Erythroblast (primary cell): ENCODE measurements at regions not wholly inside any gene's neighbourhood (a gene's known extent, or its start where the extent isn't known, plus 50 kb on each side); places are given as distances from the start of the nearest gene placed in this dataset.

Source experiments
- GATA1 ChIP-seq: IDR thresholded peaks from 2 replicates; pipeline ENCODE4 v1.6.1; 2011; ENCODE audit warnings: low read depth, mild to moderate bottlenecking, control low read depth, low read length, moderate library complexity
- POLR2A ChIP-seq: IDR thresholded peaks from 2 replicates; pipeline ENCODE4 v1.6.1; 2011; ENCODE audit warnings: mild to moderate bottlenecking, low read length

- TF ChIP-seq POLR2A (no peak), GATA1 (no peak)
Observed at GRCh38 chr2:52964916-52965530, 802.6 kb upstream of the CHAC2 start.
